IPS-18c (cell line): ENCODE measurements at regions not wholly inside any gene's neighbourhood (a gene's known extent, or its start where the extent isn't known, plus 50 kb on each side); places are given as distances from the start of the nearest gene placed in this dataset.

Source experiments
- H3K4me3 ChIP-seq: 2 replicates; pipeline ENCODE4 v1.7.0; 2013; ENCODE audit warnings: low read depth, mild to moderate bottlenecking, low read length, moderate library complexity; ENCODE audit not compliant: insufficient read depth
- H3K9me3 ChIP-seq: one replicate; pipeline ENCODE4 v1.6.1; 2013; ENCODE audit warnings: mild to moderate bottlenecking, low read length, moderate library complexity; ENCODE audit not compliant: control insufficient read depth, insufficient read depth

- no peak overlapping the region for H3K4me3 ChIP-seq
- peaks cover 4% of the 10 kb centered on the region for H3K9me3 ChIP-seq
Observed at GRCh38 chr2:133952420-133952819, 301.5 kb upstream of the MGAT5 start.

DNA sequence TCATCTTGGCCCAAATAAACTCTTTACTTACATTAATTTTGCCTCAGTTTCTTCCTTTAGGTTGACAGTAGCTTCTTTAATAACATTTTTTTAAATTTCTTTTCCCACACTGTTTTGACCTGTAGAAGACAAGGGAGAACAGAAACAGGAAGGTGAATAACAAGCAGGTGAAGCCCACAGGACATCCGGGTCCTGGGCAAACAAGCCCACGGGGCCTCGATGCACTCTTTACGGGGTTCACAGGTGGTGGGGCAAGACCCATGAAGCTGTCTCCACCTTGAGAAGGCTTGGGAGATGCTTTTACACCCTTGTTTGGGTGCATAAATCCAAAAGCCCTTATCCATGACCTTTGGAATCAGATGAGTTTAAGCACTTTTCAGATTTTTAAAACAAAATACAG, 301.0 kb upstream of the MGAT5 start:
- H3K9me3 ChIP-seq, result peaks cover 4% of the 10 kb centered on the region
- no peak overlapping the region for H3K4me3 ChIP-seq

DNA sequence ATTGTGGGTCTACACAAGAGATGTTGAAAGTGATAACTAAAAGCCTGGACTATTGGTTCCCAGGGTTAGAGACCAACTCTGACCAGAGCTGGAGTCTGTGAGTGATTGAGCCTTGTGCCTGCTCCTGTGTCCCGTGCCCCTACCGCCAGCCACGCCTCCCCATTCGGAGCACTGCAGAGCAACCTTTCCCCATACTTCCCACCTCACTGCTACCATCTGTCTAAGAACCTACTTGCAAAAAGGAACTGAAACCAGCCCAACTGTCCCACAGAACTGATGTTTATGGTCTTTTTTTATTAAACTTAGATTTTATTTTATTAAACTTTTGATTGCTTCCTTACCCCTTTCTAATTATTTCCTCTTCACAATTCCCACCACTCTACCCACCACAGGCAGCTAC, 300.3 kb upstream of the MGAT5 start:
- Histone ChIP-seq H3K4me3 (no peak overlapping the region), H3K9me3 (peaks cover 4% of the 10 kb centered on the region)

GRCh38 chr2:133954636-133955035, 299.2 kb upstream of the MGAT5 start:
- Histone ChIP-seq H3K9me3 (peaks cover 4% of the 10 kb centered on the region), H3K4me3 (no peak overlapping the region)

DNA sequence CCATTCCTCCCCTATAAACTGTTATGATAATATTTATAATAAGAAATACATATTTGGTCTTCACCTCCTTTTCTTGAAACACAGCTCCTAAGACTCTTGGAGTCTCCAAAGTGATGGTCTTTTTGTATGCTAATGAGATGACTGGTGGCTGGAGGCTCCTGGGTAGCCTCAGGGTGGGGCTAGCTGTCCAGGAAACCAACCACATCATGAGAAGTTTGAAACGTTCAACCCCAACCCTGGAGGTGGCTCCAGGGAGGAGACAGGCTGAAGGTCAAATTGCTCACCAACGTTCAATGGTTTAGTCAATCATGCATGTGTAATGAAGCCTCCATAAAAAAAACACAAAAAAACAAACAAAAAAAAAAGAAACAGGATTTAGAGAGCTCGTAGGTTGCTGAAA, 298.7 kb upstream of the MGAT5 start:
- Histone ChIP-seq H3K4me3 (no peak overlapping the region), H3K9me3 (peaks cover 4% of the 10 kb centered on the region)

DNA sequence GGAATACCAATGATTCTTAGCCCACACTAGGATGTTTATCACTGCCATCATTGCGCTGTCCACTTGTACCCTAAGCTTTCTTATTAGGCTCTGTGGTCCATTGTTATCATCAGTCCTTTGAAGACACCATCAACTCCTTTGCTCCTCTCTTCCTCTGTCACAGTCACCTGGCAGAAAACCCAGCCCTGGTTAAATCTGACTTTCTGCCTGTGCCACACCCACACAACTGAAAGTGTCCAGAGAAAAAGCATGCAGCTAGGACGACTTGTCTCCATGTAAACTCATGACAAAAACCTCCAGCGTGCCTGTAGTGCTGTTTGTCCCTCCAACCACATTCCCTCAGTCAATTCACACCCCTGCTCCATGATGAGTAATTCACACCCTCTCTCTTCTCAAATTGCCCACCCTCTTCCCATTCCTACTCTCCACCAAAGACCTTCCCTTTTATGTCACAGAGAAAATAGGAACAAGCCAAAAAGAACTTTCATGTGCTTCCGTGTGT, 297.4 kb upstream of the MGAT5 start:
- Histone ChIP-seq H3K9me3 (peaks cover 4% of the 10 kb centered on the region), H3K4me3 (no peak overlapping the region)

DNA sequence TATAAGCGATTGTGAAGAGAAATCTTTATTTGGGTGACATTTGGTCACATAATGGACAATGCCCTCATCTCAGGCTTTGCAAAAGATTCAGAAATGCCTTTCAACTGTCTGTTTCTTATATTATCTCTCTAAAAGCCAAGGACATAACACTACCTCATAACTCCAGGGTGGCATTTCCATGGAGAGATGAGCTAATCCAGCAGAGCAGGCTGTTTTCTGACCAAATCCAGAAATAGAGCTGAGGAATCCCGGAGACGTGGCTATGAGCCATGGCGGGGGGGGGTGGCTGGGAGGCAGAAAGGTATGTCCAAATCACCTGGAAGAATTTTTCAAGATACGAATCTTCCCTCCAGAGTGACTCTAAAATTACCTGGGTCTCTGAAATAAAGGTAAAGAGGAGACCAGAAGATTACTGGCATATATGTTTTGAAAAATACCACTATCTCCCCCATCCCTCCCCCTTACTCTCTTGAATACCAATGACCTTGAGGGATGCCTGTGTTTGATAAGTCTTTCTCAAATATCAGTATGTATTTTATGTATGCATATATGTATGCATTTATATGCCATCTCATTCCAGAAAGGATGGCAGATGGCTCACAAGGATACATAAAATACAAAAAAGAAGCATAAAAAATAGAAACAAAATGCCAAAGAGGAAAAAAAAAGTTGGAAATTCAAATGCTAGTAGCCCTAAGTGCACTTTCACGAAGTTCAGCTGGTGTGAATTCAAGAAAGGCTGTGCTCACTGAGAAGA, 296.0 kb upstream of the MGAT5 start:
- Histone ChIP-seq H3K9me3 (peaks cover 4% of the 10 kb centered on the region), H3K4me3 (no peak overlapping the region)

- H3K4me3 ChIP-seq, result no peak overlapping the region
- no peaks in the 10 kb centered on the region for H3K9me3 ChIP-seq
Observed at GRCh38 chr2:133959066-133959465, 294.8 kb upstream of the MGAT5 start.

GRCh38 chr2:133966720-133967304, 287.1 kb upstream of the MGAT5 start:
- no peak overlapping the region for H3K4me3 ChIP-seq
- no peaks in the 10 kb centered on the region for H3K9me3 ChIP-seq

- Histone ChIP-seq H3K9me3 (no peaks in the 10 kb centered on the region), H3K4me3 (no peak overlapping the region)
Observed at GRCh38 chr2:133967326-133967725, 286.5 kb upstream of the MGAT5 start.

GRCh38 chr2:133968446-133968845, 285.4 kb upstream of the MGAT5 start:
- no peaks in the 10 kb centered on the region for H3K9me3 ChIP-seq
- no peak overlapping the region for H3K4me3 ChIP-seq

- Histone ChIP-seq H3K9me3 (no peaks in the 10 kb centered on the region), H3K4me3 (no peak overlapping the region)
Observed at GRCh38 chr2:133970641-133971040, 283.2 kb upstream of the MGAT5 start.

DNA sequence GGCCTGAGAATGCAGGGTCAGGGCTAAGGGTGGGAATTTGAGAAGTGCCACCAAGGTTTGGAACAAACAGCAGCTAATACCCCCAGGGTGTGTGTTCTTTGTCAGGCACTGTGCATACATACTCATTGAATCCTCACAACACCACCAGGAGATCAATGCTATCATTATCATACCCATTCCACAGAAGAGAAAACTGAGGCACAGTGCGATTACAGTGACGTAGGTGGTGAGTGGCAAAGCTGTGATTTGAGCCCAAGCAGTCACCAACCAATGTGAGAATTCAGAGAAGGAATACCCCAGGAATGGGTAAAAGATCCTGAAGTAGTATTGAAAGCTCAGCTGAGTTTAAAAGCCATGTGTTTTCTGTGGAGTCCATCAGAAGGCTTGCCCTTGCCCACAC, 281.6 kb upstream of the MGAT5 start:
- no peaks in the 10 kb centered on the region for H3K9me3 ChIP-seq
- H3K4me3 ChIP-seq, result no peak overlapping the region

DNA sequence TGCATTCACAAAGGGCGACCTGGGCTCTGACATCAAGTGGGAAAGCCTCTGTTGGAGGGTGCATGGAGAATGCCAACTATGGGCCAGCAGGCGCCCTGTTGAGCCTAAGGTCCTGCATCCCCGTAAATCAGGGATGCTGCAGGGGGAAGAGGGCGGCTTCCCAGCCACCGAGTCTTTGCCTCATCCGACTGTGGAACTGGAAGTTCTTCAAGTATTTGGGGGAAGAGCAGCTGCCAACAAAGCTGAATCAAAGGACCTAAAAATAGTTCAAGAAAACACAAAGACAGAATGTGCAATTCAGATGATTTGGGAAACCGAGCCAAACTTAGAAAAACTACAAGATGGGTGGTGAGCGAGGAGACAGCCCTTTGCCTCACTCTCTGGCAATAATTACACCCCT, 281.1 kb upstream of the MGAT5 start:
- no peak overlapping the region for H3K4me3 ChIP-seq
- H3K9me3 ChIP-seq, result no peaks in the 10 kb centered on the region

DNA sequence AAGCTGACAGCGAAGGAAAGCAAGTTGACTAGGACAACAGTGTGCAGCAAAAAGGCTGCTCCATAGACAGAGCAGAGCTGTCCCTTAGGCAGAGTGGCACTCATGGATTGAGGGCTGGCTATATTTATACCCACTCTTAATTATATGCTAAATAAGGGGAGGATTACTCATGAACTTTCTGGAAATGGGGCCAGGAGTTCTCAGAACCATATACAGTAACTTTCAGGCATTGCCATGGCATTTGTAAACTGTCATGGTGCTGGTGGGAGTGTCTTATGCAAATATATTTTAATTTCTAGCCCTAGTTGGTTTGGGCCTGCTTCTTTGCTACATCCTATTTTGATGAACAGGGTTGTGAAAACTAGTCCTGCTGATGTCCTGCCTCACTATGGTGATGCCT, 279.5 kb upstream of the MGAT5 start:
- Histone ChIP-seq H3K4me3 (no peak overlapping the region), H3K9me3 (no peaks in the 10 kb centered on the region)

DNA sequence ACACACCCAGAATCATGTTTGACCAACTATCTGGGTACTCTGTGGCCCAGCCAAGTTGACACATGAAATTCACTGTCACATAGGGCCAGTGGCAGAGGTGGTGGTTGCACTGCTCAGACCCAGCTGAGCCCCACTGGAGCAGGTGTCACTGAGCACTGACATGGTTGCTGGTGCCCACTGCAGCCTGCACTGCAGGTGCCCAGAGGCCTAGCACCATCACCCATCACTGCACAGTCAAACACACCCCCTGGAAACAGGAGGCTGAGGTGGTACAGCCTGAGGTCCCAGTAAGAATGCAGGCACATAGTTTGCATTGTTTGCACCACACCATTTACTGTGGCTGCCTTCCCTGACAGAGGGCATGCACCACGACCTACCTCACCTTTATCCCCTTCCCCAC, 278.7 kb upstream of the MGAT5 start:
- H3K9me3 ChIP-seq, result peaks cover 2% of the 10 kb centered on the region
- no peak overlapping the region for H3K4me3 ChIP-seq

DNA sequence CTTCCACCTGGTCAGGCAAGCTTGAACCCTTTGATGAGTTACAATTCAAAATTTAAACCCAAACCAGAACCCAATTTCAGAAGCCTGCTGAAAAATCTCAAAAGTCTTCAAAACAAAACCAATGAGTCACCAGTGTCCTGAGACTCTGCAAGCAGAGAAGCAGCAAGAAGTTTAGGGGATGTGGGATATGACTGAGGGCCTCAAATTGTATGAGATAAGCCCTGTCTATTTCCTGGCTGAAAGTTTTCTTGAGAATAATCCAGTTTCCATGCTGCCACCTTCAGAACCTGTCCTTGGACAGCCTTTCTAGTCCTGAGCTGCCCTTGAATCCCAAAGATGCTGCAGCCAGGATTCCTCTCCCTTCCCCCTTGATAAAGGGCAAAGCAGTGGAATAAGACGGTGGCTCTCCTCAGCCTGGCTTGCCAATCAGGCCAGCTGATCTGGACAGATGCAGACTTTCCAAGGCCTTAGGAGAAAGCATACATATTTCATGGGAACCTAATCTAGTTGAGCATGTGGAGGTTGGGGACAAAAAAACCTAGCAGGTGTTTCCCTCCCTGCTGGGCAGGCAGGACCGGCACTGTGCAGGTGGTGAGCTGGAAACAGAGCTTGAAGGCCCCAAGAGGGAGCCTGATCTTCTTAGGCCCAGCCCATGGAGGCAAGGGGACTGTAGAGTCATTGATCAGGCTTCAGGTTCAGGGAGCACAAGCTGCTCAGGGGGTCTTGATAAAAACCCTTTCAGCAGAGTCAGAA, 278.0 kb upstream of the MGAT5 start:
- Histone ChIP-seq H3K9me3 (peaks cover 2% of the 10 kb centered on the region), H3K4me3 (no peak overlapping the region)

DNA sequence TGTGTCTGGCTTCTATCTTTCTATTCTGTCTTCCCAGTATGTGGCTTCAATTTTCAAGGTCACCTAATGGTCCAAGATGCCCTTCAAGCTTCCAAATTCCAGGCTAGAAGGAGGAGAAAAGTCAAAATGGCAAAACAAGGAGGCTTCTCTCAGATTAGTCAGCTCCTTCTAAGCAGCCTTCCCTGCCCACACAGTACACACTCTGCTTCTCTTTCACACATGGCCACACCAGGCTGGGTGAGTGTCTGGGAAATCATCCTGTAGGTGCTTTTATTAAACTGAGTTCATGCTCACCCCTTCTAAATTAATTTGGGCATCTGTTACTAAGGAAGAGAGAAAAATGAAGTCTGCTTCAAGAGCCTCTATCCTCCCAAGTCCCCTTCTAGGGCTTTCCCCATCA, 277.2 kb upstream of the MGAT5 start:
- H3K9me3 ChIP-seq, result peaks cover 2% of the 10 kb centered on the region
- no peak overlapping the region for H3K4me3 ChIP-seq
